ENCODE measurements at regions not wholly inside any gene's neighbourhood (a gene's known extent, or its start where the extent isn't known, plus 50 kb on each side); places are given as distances from the start of the nearest gene placed in this dataset.

DNA sequence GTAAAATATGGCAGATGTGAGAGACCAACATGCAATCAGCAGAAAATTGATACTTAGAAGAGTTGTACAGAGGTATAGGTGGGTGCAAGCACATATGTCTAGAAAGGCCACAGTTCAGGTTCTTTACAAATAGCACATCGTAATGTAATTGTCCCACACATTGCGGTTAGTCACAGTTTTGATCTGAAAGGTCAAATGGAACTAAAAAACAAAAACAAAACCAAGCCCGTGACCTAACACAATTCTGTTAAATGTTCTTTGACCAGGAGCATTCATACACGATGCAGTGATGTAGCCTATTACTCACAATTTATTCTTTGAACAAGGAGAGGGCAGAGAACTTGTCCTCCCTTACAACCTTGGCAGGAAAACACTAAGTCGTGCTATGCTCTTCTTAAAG is 108.9 kb upstream of the MAP4K3 start:
- TF ChIP-seq CTCF (IDR thresholded peaks at IDR 0.05; ENCODE audit: insufficient read depth, low read length) (no peak), REST (IDR thresholded peaks at IDR 0.05; ENCODE audit: insufficient replicate concordance, low read depth) (no peak), POLR2AphosphoS5 (IDR thresholded peaks at IDR 0.05; ENCODE audit: low read depth) (no peak), GABPA (IDR thresholded peaks at IDR 0.05; ENCODE audit: low read depth) (no peak)
